WTC11 (cell line): ENCODE measurements at regions not wholly inside any gene's neighbourhood (a gene's known extent, or its start where the extent isn't known, plus 50 kb on each side); places are given as distances from the start of the nearest gene placed in this dataset.

ENCODE experiments used
- CTCF ChIP-seq: fragments of 200-600 bp; IDR thresholded peaks from 2 replicates; pipeline ENCODE4 v1.8.0; 2022; ENCODE audit warnings: antibody characterized with exemption
- MAX ChIP-seq: sonication (generic); formaldehyde crosslinking; IDR thresholded peaks from 2 replicates; pipeline ENCODE4 v1.8.0; 2022; ENCODE audit warnings: mild to moderate bottlenecking, missing genetic modification reagents
- NFYB ChIP-seq: sonication (generic); formaldehyde crosslinking; conservative IDR thresholded peaks from 2 replicates; pipeline ENCODE4 v1.8.0; 2022; ENCODE audit warnings: low read depth, missing genetic modification reagents

- no peak for TF ChIP-seq CTCF
- no peak for TF ChIP-seq NFYB
- TF ChIP-seq MAX (CRISPR knock-in tag) = no peak
Observed at GRCh38 chr6:66396145-66396544, 689.1 kb upstream of the EYS start.
